ENCODE measurements at regions not wholly inside any gene's neighbourhood (a gene's known extent, or its start where the extent isn't known, plus 50 kb on each side); places are given as distances from the start of the nearest gene placed in this dataset.
"Not testable (repeated sequence)": the region's sequence is repeated elsewhere in the genome, so short reads cannot be mapped to it uniquely, and the experiment has no call there.

DNA sequence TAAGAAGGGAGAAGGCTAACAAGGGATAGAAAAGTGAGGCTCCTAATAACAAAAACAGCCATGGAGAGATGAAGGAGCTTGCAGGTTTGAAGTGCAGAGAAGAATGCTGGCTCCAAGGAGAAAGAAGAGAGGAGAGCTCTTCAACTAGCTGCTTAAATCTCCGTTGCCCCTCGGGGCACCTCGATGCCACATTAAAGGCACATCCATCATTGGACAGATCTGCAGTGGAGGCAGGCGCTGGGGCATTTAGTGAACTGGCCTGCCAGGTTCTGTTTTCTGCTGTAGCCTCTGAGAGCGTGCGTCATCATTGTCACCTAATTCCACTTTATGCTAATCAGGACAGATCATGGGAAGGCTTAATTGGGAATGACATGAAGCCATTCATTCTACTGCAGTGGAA, 1426.2 kb upstream of the WWC1 start:
- no peak for DNase-seq

DNA sequence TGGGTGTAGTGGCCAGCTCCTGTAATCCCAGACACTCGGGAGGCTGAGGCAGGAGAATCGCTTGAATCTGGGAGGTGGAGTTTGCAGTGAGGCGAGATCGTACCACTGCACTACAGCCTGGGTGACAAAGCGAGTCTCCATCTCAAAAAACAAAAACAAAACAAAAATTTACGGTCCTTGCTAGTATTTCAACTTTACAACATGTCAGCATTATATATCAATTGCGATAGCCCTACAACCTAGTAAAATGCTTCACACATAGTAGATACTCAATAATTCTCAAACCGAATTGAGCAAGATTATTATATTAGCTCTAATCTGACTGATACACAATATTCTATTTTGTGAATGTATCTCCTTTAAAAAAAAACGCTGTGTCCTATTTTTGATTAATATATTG, 1411.0 kb upstream of the WWC1 start:
- no peak for DNase-seq

DNA sequence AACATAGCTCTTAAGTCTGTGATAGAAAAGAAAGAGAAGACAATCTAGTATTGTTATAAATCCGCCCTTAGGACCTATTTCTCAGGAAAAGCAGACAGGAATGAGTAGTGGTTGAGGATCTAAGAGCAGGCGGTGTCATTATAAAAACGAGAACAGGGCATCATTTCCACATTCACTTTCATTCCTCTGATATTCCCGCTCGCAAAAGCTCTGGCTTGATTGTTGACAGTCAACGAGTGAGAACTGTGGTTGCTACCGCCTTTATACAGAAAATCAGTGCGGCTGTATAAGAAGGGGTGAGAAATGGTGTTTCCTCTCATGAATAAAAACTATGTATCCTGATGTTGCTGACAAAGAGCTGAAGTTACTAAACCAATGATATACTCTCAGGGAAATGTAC, 1409.6 kb upstream of the WWC1 start:
- DNase-seq = no peak

DNA sequence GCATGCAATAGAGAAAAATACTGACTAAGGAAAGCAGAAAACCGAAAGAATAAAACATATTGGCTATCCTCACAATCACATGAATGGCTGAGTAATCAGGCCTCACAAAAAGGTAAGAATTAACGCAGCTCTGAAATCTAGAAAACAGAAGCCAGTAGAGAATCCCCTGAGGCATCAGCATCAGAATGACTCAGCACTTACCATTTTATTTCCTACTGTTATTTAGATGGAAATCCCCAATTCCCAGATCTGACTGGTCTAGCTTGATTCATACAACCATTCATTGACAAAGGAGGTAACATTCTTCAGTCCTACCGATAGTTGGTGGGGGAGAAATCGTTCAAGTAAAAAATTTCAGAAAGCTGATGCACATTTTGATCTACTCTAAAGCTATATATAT, 1408.4 kb upstream of the WWC1 start:
- DNase-seq = no peak

DNA sequence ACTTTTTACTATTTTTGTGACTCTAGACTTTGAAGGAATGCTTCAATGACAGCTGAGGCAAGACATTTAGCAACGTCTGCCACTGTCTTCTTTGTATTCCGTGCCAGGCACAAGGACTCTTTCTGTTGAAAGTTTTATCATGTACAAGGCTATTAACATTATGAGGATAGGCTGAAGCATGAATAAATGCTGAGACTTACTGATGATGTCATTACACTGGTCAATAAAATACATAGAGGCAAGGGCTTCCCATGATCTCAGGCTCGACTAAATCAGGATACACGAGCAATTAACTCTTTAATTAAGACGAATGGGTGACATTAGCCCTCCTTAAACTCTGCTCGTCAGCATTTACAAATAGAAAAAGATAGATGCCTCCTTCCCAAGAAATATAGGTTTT, 1393.3 kb upstream of the WWC1 start:
- DNase-seq = no peak

DNA sequence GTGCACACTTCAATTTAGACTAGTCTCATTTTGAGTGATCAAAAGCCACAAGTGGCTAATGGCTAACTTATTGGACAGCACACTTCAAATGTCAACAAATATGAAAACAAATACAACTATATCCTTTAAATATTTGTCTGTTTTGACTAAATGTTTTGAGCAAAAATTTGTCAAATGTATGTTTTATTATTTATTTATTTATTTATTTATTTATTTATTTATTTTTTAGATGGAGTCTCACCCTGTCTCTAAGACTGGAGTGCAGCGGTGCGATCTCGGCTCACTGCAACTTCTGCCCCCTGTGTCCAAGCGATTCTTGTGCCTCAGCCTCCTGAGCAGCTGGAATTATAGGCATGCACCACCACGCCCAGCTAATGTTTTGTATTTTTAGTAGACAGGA, 1392.1 kb upstream of the WWC1 start:
- DNase-seq = no peak

DNA sequence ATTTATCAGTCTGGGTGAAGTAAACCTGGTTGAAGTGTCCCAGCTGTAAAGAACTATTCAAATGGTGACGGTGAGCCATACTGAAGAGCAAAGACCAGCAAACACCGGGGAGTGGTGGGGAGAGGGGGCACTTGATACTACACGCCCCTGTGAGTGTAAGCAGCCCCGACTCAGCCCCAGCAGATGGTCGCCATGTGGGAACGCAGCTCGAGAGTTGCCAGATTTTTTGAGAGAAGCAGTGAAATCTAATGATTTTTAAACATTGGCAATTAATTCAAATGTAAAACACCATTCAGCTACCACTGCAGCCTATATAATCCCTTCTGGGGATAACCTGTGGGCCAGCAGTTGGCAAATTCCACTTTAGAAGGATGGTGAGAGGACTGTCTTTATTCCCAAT, 1386.9 kb upstream of the WWC1 start:
- DNase-seq = no peak

DNA sequence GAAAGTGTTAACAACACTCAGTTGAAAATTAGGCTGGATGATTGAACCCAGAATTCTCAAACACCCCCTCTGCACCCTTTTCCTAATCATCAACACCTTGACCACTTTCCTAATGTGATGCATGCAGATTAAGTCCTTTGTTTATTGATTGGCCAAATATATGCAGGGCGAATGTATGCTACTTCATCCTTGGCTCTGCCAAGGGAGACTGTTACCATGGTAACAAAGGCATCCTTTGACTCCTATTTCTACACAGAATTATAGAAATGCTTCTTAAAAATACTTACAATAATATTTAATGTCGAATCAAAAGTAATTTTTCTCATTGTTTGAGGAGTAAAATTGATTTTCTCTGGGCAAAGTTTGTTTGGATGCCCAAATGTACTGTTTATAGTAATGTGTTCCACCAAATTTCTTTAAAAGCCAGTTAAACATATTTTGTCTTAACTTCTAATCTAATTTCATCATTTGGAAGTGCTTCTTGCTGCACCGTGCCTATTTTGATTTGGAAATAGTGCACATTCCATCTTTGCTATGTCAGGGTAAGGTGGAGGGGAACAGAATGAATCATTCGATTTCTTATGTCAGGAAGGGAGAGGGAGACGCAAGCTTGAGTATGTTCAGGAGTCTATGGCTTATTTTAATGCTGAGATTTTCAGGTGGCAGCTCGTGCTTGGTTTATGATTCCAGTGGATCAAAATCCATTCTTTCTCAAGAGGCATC, 1384.3 kb upstream of the WWC1 start:
- no peak for DNase-seq

DNA sequence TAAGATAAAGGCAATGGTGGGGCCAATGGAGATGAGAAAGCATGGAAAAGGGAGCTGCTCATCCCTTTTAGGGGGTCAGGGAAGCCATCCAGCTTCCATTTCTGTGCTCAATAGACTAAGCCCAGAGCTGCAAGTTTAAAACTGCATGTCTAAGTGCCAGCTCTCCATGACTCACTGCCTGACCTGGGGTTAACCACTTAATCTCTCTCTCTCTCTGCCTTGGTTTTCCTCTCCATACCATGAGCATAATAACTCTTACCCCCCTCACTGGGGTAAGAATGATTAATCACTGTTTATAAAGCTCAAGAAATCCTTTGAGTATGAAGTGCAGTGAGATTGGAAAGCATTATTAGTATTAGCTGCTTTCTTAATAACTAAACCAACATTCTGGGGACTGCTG, 1382.4 kb upstream of the WWC1 start:
- DNase-seq = no peak

DNA sequence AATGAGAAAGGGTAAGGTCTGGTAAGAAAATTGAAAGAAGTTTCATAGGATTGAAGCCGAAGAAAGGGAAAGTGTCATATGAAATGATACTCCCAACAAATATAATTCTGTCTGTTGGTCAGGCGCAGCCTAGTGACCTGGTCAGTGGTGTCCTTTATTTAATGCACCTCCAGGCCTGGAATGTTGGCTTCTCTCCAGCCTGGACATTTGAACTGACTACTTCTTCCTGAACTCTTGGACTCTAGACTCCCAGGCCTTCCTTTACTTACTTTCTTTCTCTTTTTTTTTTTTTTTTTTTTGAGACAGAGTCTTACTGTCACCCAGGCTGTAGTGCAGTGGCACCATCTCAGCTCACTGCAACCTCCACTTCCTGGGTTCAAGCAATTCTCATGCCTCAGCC, 1381.5 kb upstream of the WWC1 start:
- no peak for DNase-seq

DNA sequence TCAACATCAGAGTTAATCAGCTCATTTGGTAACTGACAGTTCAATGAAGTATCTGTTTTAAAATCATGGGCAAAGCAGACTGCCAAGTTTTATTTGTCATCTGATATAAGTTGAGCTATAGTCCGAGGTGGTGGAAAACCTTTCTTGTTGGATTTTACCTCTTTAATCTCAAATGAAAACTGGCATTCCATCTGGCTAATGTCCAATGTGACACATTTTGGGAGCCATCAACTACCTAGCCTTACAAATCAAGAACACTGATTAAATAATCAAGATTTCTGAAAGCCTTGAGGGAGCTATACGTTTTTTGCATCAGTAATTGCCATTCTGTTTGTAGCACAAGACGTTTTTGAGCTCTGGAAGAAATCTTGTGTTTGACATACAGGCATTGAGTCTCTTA, 1380.5 kb upstream of the WWC1 start:
- DNase-seq = no peak

DNA sequence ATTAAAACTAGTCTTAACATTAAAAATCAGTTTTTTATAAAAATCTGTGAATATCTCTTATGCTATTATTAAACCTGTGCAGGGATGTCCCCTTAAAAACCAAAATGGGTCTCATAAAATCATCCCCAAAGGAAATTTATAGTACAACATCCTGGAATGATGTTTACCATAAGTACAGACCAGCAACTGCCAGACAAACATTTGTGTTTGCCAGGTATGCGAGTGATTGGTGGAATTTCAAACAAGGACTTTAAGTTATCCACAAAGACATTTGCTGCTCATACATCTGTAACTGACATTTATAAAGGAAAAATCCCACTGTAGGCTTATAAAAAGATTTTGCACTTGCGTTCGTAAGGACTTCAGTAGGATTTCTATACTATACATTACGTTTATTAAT, 1375.4 kb upstream of the WWC1 start:
- no peak for DNase-seq

DNA sequence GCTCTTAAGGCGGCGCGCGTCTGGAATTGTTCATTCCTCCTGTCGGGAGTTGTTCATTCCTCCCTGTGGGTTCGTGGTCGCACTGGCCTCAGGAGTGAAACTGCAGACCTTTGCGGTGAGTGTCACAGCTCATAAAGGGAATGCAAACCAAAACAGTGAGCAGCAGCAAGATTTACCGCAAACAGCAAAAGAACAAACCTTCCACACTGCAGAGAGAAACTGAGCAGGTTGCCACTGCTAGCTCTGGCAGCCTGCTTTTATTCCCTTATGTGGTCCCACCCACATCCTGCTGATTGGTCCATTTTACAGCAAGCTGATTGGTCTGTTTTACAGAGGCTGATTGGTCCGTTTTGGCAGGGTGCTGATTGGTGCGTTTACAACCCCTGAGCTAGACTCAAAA, 1365.3 kb upstream of the WWC1 start:
- DNase-seq = no peak

DNA sequence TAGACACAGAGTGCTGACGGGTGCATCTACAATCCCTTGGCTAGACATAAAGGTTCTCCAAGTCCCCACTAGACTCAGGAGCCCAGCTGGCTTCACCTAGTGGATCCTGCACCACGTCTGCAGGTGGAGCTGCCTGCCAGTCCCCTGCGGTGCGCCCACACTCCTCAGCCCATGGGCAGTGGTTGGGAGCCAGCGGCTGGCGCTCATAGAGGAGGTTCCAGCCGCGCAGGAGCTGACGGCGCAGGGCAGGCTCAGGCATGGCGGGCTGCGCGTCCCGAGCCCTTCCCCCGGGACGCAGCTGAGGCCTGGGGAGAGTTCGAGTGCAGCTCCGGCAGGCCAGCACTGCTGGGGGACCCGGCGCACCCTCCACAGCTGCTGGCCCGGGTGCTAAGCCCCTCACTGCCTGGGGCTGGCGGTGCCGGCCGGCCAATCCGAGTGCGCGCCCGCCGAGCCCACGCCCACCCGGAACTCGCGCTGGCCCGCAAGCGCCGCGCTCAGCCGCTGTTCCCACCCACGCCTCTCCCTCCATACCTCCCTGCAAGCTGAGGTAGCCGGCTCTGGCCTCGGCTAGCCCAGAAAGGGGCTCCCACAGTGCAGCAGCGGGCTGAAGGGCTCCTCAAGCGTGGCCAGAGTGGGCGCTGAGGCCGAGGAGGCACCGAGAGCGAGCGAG, 1364.5 kb upstream of the WWC1 start:
- DNase-seq = not testable (repeated sequence)

DNA sequence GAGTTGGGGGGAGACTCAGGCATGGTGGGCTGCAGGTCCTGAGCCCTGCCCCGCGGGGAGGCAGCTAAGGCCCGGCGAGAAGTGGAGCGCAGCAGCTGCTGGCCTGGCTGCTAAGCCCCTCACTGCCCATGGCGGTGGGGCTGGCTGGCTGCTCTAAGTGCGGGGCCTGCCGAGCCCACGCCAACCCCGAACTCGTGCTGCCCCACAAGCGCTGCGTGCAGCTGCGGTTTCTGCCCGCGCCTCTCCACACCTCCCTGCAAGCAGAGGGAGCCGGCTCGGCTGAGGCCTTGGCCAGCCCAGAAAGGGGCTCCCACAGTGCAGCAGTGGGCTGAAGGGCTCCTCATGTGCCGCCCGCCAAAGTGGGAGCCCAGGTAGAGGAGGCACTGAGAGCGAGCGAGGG, 1355.1 kb upstream of the WWC1 start:
- no peak for DNase-seq

DNA sequence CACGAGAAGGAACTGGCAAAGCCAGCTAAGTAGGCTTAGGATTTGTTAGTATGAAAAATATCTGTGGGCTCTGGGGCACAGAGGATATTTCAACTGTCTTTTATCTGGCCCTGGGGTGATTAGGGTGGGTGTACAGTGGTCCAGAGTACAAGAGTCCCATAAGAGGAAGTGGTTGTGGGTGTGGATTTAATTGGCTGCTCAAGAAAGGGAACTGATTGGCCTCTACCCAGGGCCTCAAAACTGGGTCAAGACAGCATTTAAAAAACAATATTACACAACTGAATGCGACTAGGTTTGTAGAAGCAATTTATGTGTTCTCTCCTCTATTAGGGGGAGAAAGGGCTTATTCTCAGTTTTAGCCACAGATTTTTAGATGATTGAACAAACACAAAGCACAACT, 1353.4 kb upstream of the WWC1 start:
- DNase-seq = no peak

DNA sequence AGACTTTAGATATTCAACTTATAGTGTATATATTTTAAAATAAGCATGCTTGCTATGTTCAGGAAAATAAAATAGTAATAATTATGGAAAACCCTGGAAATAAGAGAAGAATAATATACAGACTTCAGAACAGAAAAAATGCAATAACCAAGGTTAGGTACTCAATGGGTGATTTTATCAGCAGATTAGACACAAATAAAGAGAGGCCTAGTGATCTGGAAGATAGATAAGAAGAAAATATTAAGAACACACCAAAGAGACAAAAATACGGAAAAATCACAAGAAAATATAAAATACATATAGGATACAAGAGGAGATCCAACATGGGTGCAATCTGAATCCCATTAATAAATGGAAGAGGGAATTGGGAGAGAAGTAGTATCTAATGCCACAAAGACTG, 1348.5 kb upstream of the WWC1 start:
- DNase-seq = no peak

DNA sequence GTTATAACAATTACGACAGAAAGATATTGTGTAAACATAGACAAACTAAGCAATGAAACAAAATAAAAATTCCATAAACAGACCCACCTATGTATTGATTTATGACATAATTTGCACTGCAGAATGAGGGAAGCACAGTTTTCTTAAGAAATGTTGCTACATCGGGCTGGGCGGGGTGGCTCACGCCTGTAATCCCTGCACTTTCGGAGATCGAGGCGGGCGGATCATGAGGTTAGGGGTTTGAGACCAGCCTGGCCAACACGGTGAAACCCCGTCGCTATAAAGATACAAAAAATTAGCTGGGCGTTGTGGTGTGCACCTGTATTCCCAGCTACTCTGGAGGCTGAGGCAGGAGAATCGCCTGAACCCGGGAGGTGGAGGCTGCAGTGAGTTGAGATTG, 1344.4 kb upstream of the WWC1 start:
- no peak for DNase-seq

DNA sequence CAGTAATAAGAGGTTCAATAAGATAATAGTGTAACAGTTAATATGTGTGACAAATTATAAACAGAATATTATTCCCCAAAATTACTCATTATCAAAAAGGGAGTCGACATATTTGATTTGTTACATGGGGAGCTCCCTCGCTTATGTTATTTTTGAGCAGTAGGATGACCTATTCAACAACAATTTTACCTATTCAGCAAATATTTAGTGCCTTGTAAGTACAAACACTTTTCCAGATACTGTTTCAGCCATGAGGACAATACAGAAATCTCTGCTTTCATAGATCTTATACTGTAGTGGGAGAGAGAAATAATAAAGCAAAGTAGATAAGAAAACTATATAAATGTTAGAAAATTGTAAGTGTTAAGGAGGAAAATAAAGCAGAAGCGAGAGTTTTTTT, 1342.8 kb upstream of the WWC1 start:
- DNase-seq = no peak

DNA sequence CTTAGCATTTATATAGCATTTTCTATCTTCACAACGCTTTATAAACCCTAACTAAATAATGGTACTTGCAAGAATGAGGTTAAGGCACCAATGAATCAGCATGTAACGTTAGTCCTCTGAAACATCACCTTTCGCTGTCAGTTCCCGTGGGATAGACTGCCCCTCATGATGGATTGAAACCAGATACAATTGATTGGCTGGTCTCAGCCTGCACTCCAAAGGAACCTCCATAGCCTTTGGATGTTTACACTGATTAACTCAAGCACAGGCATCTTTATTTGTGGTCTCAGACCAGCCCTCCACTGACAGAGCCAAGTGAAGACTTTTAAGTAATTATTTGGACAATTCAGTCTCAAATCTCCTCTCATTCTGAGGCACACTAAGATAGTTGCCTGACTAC, 1339.4 kb upstream of the WWC1 start:
- DNase-seq = no peak

DNA sequence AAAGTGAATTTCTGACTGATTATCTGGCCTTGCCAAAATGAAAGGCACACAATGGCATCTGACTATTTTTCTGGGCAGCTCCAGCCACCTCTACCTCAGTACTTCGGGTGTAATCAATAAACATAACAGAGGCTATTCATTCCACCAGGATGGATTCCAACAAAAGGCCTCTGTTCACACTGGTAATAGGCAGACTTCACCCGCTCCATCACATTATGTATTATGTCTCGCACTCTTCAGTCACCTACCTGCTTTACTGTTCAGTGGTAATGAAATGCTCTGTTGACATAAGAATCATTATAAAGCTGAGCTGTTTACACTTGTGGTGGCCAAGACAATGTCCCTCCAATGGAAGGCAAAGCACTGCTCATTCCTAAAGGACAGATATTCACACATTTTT, 1333.7 kb upstream of the WWC1 start:
- DNase-seq = no peak

DNA sequence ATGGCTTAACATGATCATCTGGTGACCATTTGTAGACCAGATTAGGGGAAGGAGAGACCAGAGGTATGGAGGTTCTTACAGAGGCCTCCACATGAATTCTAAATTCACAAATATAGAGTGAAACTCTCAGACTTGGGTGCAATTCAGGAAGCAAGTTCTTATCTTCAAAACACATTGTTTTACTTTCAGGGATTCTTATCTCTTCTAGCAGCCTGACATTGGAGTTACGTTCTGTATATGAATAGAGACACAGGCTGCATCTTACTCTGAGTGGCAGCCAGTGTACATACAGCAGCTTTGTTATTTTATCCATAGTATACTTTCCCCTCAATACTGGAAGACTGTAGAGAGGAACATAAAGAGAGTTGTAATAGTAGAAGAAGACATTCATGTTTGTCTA, 1331.7 kb upstream of the WWC1 start:
- DNase-seq = no peak

DNA sequence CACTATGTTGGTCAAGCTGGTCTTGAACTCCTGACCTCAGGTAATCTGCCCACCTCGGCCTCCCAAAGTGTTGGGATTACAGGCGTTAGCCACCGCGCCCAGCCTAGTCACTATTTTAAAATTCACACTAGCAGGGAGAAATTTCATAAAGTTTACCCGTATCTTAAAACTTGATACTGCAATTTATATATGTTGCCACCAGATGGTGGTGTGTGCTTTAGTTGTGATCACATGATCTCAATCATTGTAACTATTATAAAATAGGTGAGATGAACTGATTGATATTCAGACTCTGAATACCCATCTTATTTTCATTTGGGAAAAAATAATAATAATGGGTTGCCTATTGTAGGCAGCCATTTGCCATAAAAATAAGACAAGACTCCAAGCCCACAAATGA, 1330.4 kb upstream of the WWC1 start:
- no peak for DNase-seq

DNA sequence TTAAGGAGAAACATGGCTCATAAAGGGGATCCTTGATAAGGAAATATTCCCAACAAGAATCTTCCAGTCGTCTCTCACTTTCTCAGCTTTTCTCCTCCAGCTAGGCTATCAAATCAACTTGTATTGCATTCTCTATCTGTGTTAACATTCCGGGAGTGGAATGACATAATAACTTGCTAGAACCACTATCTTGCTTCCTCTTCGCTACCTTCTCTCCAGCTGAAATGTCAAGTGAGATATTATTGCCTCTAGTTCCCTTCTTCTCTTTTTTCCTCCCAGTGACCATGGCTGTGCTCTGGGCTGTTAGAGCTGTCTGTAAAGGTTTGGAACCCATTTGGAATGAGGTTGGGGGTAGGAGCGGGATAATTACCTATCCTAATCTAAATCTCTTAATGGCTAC, 1329.5 kb upstream of the WWC1 start:
- DNase-seq = no peak

DNA sequence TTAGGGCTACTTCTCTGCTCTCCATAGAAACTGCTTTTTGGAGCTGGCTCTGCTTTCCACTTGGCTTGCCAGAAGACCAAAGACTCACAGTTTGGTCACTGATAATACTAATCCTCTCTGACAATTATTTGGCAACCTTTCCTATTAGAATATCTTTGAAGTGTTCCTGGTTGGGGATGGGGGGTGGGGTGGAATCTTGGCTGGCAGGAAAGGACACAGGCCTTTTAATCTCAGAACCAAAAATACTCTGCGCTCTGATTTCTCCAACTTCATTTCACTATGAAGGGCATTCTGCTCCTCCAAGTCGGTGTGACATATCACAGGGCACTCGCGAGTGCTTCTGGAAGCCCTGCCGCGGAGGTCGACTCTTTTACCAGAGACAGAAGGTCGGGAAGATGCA, 1329.0 kb upstream of the WWC1 start:
- no peak for DNase-seq
